ENCODE measurements at regions not wholly inside any gene's neighbourhood (a gene's known extent, or its start where the extent isn't known, plus 50 kb on each side); places are given as distances from the start of the nearest gene placed in this dataset.

DNA sequence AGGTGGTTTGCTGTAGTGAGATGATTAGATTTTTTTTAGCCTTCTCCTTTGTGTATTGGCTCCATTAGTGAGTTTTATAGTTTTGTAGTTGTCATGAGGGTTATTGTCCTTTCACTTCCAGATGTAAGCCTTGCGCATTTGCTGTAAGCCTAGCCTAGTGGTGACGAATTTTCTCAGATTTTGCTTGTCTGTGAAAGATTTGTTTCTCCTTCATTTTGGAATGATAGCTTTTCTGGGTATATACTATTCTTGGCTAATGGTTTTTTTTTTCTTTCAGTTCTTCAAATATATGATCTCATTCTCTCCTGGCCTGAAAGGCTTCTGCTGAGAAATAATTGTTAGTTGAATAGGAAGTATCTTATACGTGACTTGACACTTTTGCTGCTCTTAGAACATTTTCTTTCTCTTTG is 166.5 kb upstream of the THRB start:
- no peak overlapping the region for H3K4me3 Mint-ChIP-seq (ENCODE audit: unreplicated experiment)
- no peak for DNase-seq (ENCODE audit: extremely low spot score, unreplicated experiment)
- no peak overlapping the region for H3K27ac Mint-ChIP-seq (ENCODE audit: unreplicated experiment)
- no peaks in the 10 kb centered on the region for H3K4me1 Mint-ChIP-seq (ENCODE audit: unreplicated experiment)
- TF ChIP-seq, protein P1, sequence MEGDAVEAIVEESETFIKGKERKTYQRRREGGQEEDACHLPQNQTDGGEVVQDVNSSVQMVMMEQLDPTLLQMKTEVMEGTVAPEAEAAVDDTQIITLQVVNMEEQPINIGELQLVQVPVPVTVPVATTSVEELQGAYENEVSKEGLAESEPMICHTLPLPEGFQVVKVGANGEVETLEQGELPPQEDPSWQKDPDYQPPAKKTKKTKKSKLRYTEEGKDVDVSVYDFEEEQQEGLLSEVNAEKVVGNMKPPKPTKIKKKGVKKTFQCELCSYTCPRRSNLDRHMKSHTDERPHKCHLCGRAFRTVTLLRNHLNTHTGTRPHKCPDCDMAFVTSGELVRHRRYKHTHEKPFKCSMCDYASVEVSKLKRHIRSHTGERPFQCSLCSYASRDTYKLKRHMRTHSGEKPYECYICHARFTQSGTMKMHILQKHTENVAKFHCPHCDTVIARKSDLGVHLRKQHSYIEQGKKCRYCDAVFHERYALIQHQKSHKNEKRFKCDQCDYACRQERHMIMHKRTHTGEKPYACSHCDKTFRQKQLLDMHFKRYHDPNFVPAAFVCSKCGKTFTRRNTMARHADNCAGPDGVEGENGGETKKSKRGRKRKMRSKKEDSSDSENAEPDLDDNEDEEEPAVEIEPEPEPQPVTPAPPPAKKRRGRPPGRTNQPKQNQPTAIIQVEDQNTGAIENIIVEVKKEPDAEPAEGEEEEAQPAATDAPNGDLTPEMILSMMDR (IDR thresholded peaks at IDR 0.05) = no peak
- no peaks in the 10 kb centered on the region for H3K27me3 Mint-ChIP-seq (ENCODE audit: unreplicated experiment)
- no peaks in the 10 kb centered on the region for H3K36me3 Mint-ChIP-seq (ENCODE audit: unreplicated experiment)
- no peaks in the 10 kb centered on the region for H3K9me3 Mint-ChIP-seq (ENCODE audit: unreplicated experiment)

DNA sequence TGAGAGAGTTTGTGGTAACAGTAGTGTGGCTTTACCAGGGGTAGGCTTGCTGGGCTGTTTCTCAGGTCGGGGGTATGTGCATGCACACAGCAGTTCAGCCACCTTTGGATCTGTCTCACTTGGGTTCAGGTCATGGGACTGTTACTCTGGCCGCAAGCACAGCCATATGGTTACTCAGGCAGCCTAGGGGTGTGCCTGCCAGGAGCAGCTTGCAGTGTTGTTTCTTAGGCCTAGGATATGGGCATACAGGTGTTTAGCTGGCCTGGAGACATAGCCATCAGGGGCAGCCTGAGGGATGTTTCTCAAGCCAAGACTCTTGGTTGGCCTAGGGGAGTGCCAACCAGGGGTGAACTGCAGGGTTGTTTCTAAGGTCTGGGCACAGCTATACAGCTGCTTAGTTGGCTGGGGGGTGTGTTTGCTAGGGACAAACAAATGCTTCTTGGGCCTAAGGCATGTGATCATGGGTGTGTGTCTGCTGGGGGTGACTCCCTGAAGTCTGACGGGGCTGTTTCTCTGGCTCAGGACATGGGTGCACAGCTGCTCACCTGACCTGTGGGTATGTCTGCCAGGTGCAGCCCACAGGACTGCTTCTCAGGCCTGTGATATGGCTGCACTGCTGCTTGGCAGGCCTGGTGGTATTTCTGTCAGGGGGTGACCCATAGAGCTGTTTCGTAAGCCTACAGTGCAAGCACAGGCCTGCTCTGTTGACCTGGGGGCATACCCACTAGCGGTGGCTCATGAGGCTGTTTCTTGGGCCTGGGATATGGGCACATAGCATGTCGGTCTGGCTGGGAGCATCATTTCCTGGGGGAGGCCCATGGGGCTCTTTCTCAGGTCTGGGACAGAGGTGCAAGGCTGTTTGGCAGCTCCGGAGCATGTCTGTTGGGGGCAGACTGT is 168.0 kb upstream of the THRB start:
- Mint-ChIP-seq H3K4me3 (ENCODE audit: unreplicated experiment) (no peak overlapping the region), H3K36me3 (ENCODE audit: unreplicated experiment) (no peaks in the 10 kb centered on the region), H3K27me3 (ENCODE audit: unreplicated experiment) (no peaks in the 10 kb centered on the region), H3K4me1 (ENCODE audit: unreplicated experiment) (no peaks in the 10 kb centered on the region), H3K9me3 (ENCODE audit: unreplicated experiment) (no peaks in the 10 kb centered on the region), H3K27ac (ENCODE audit: unreplicated experiment) (no peak overlapping the region)
- DNase-seq (ENCODE audit: extremely low spot score, unreplicated experiment) = no peak
- TF ChIP-seq, protein P1 (IDR thresholded peaks at IDR 0.05) = no peak

DNA sequence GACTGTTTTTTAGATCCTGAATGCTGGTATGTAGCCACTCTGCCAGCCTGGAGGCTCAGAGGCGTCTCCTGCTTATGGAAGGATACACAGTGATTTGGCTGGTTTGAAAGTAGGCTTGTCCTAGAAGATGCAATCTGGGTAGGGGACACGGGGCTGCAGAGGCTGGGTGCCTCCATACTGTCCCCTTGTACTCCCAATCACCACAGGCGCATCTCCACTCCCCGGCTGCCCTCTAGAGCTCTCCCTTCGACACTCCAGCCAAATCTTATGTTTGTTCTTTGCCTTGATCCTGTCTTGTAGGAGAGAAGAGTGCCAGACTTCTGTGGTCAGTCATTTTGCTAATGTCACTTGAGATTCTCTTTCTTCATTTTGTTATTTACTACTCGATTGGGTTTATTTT is 168.8 kb upstream of the THRB start:
- Mint-ChIP-seq H3K4me3 (ENCODE audit: unreplicated experiment) (no peak overlapping the region), H3K9me3 (ENCODE audit: unreplicated experiment) (no peaks in the 10 kb centered on the region), H3K36me3 (ENCODE audit: unreplicated experiment) (no peaks in the 10 kb centered on the region), H3K27me3 (ENCODE audit: unreplicated experiment) (no peaks in the 10 kb centered on the region), H3K4me1 (ENCODE audit: unreplicated experiment) (no peaks in the 10 kb centered on the region), H3K27ac (ENCODE audit: unreplicated experiment) (no peak overlapping the region)
- TF ChIP-seq, protein P1 (IDR thresholded peaks at IDR 0.05) = no peak
- DNase-seq (ENCODE audit: extremely low spot score, unreplicated experiment) = no peak

DNA sequence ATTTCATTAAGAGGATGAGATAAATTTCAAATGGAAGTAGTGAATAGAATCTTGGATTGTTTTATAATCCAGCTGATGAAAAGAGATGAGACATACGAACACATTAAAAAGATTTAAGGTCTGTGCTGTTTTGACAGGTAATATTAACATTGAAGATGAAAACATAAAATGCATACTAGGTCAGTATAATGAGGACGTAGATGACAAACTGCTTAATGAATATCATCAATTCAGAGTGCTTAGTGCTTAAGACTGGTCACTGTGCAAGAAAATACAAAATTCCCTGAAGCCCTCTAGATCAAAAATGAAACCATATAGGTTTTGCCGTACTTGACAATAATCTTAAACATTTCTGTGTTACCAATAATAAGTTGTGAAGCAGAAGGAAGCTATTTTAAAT is 173.4 kb upstream of the THRB start:
- Mint-ChIP-seq H3K27ac (ENCODE audit: unreplicated experiment) (no peak overlapping the region), H3K36me3 (ENCODE audit: unreplicated experiment) (no peaks in the 10 kb centered on the region), H3K27me3 (ENCODE audit: unreplicated experiment) (peaks cover 2% of the 10 kb centered on the region), H3K4me3 (ENCODE audit: unreplicated experiment) (no peak overlapping the region), H3K4me1 (ENCODE audit: unreplicated experiment) (no peaks in the 10 kb centered on the region), H3K9me3 (ENCODE audit: unreplicated experiment) (no peaks in the 10 kb centered on the region)
- no peak for DNase-seq (ENCODE audit: extremely low spot score, unreplicated experiment)
- TF ChIP-seq, protein P1 (IDR thresholded peaks at IDR 0.05) = no peak

DNA sequence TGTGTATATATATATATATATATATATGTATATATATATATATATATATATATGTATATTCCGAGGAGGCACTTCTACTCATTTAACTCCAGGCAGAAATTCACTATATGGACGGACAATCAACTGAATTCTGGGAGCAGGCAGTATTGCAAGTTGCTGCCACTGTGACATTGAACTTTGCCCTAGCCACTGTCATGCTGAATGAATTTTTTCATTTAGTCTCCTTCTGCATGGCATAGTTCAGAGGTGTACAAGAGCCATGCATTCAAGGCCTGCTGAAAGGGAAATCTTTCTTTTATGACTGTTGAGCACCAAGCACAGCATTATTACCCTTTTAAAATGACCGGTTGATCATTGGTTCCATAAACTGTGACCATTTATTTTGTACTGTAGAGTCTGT is 176.2 kb upstream of the THRB start:
- H3K9me3 Mint-ChIP-seq (ENCODE audit: unreplicated experiment) = no peaks in the 10 kb centered on the region
- no peak for DNase-seq (ENCODE audit: extremely low spot score, unreplicated experiment)
- peaks cover 2% of the 10 kb centered on the region for H3K27me3 Mint-ChIP-seq (ENCODE audit: unreplicated experiment)

More for the DNA sequence above, 176.2 kb upstream of the THRB start:
- no peaks in the 10 kb centered on the region for H3K36me3 Mint-ChIP-seq (ENCODE audit: unreplicated experiment)
- TF ChIP-seq, protein P1 (IDR thresholded peaks at IDR 0.05) = no peak
- H3K27ac Mint-ChIP-seq (ENCODE audit: unreplicated experiment) = no peak overlapping the region
- no peaks in the 10 kb centered on the region for H3K4me1 Mint-ChIP-seq (ENCODE audit: unreplicated experiment)
- no peak overlapping the region for H3K4me3 Mint-ChIP-seq (ENCODE audit: unreplicated experiment)

Measured in osteocyte (in vitro differentiated cells).